ENCODE measurements at regions not wholly inside any gene's neighbourhood (a gene's known extent, or its start where the extent isn't known, plus 50 kb on each side); places are given as distances from the start of the nearest gene placed in this dataset.

GRCh38 chr13:73388586-73388985, 329.8 kb downstream of the KLF5 start:
- TF ChIP-seq CTCF (IDR thresholded peaks at IDR 0.05) (no peak), REST (IDR thresholded peaks at IDR 0.05; ENCODE audit: insufficient read depth in 1 of 2, low read depth in 2 of 2, low read length in 1 of 2) (no peak)
